GM21717 (cell line): ENCODE measurements at regions not wholly inside any gene's neighbourhood (a gene's known extent, or its start where the extent isn't known, plus 50 kb on each side); places are given as distances from the start of the nearest gene placed in this dataset.
"Not testable (repeated sequence)": the region's sequence is repeated elsewhere in the genome, so short reads cannot be mapped to it uniquely, and the experiment has no call there.

Experiments
- ATAC-seq: cut with Tn5 transposase; IDR thresholded peaks from one replicate; pipeline ENCODE4 v1.9.1; 2021; ENCODE audit warnings: mild to moderate bottlenecking, moderate library complexity; ENCODE audit not compliant: unreplicated experiment

- ATAC-seq: no peak
Measured at GRCh38 chr3:158882445-158882844, 80.6 kb downstream of the MFSD1 start.

GRCh38 chr3:158896729-158897128 lies 94.9 kb downstream of the MFSD1 start:
- no peak for ATAC-seq

- no peak for ATAC-seq
Measured at GRCh38 chr3:158906749-158907148, 104.9 kb downstream of the MFSD1 start.

DNA sequence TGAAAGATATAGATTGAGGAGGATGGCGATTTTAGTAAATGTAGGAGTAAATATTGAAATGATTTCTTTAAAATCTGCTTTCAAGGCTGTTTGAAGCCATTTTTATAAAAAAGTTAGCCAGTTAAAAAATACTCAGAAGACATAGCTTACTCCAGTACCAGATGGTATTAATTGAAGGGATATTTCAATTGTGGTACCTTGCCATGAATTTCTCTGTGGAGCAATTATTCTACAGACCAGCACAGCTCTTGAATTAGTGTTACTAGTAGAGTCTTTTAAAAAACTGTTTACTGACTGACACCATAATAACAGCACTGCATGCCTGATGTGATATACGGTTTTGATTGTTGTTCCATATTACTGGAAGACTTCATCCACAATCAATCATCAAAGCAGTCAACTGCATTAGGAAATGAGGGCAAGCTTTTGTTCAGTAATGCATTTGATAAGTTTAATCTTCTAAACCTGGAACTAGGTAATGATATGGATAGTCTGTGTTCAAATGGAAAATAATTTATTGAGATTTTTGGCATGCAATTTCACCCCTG lies 106.4 kb downstream of the MFSD1 start:
- no peak for ATAC-seq

GRCh38 chr3:158909870-158910269 lies 108.0 kb downstream of the MFSD1 start:
- ATAC-seq: no peak

DNA sequence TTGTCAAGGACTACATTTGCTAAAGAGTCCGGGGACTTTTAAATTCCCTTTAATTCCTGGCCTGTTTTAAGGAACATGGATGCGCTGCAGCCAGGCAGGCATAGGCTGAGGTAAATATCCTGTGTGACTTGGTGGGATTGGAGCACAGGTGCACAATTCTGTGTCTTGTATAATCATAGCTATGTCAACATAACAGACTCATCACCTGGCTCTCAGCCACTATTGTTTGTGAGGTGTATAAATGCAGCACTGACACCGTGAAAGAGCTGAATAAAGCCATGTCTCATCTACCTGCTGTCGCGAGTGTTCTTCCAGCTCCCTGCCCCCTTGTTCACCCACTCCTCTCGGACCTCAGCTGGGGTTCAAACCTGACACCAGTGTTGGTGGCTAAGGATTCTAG lies 109.7 kb downstream of the MFSD1 start:
- ATAC-seq: no peak

DNA sequence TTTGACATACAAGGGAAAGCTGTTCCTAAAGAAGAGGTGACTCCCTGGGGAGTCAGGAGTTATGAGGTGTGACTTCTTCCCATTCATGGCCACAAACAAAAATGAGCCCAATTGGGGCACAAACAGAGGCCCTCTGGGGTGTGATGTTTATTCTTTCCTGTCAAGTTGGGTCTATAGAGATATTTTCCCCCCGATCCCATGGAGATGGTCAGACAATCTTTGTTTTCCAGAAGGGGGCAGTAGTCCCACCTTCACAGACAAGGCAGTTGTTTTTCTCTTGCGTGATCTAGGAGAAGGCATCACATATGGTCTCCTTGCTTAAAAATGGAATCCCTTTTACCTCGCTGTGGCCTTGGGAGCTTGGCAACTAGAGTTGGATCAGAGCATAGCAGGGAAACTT lies 110.3 kb downstream of the MFSD1 start:
- no peak for ATAC-seq

DNA sequence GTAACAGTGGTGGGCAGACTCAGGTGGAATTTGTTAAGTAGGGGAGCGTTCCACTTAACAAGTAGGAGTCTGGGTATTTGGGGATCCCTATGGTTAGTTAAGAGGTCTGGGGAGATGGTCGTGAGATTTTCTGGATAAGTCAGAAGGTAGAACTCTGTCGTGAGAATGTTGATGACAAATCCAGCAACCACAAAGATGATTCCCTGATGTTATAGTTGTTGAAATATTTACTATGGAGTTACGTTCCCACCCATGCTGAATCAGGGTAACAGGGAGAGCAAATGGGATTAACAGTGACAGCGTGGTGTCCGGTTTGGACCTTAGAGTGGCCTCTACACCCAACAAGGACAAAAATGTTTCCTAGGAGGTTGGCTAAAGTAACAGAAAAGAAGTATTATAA lies 110.8 kb downstream of the MFSD1 start:
- ATAC-seq: no peak

DNA sequence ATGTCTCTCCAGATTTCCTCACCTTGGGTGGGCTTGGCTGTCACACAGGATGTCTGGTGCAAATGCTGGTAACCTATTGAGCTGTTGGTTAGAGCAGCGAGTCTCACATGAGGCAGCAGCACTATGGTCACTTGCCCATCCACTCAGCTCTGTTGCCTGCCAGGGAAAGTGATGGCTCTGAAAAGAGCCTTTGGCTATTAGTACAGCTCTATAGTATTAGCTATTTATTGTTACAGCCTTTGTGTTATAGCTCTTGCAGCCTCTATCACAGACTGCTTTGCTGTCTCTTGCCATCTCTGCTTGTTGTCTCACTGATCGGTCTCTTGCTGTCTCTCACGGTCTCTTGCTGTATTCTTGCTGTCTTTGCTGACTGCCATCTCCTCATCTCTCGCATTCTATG lies 114.3 kb downstream of the MFSD1 start:
- no peak for ATAC-seq

GRCh38 chr3:158918008-158918407 lies 116.2 kb downstream of the MFSD1 start:
- ATAC-seq: peak; percentile 85

- no peak for ATAC-seq
Measured at GRCh38 chr3:158918451-158918850, 116.6 kb downstream of the MFSD1 start.

DNA sequence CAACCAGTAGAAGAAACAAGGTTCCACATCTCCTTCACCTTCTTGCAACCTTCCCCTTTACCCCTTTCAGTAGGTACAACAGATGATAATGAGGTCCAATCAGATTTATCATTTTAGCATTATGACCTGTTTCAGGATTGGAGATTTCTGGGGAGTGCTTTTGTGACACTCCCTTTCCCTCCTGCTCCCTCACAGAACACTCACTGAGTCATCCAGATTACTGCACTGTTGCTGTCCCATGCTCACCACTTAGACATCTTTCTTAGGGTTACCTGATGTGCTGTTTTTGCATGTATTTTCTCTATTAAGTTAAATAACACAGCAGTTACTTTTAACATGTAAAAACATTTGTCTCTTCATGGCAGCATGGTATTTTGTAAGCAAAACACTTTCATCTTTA lies 118.5 kb downstream of the MFSD1 start:
- ATAC-seq: no peak

DNA sequence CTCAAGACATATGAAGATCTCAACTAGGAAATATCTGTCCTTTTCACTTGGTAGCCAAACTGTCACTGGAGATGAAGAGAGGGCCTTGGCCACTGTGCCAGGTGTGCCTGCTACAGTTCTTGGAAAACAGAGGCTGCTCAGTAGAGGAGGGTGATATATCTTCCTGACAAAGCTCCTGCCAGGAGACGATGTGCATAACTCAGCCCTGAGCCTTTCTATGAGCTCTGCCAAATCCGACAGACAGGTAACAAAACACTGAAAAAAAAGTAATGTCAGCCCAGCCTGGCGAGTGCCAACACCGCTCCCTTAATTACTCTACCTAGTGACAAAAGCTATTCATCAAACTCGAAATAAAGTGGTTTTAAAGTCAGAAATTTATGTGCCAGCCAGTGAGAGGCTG lies 123.2 kb downstream of the MFSD1 start:
- ATAC-seq: no peak

GRCh38 chr3:158925828-158926494 lies 124.1 kb downstream of the MFSD1 start:
- no peak for ATAC-seq

DNA sequence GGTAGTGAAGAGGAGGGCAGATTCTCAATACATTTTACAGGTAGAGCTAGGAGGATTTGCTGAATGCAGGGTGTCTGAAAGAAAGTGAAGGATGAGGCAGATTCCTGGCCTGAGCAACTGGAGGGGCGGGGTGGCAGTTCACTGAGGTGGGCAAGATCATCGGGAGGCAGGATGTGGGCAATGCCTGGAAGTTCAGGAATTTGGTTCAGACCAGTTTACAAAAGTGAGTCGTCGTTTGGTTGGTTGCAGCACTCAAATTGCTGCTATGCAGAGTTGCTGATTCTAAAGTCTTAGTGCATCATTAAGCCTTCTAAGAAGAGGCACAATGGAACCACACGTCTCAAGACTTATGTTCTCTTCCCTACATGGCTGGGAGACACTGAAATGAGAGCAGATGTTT lies 134.0 kb downstream of the MFSD1 start:
- no peak for ATAC-seq

- no peak for ATAC-seq
Measured at GRCh38 chr3:158936530-158937113, 134.8 kb downstream of the MFSD1 start.

- no peak for ATAC-seq
Measured at GRCh38 chr3:158950178-158950901, 148.5 kb downstream of the MFSD1 start.

- no peak for ATAC-seq
Measured at GRCh38 chr3:158953131-158953530, 151.3 kb downstream of the MFSD1 start.

- no peak for ATAC-seq
Measured at GRCh38 chr3:158954420-158954819, 152.6 kb downstream of the MFSD1 start.

GRCh38 chr3:158957777-158958176 lies 155.9 kb downstream of the MFSD1 start:
- ATAC-seq: not testable (repeated sequence)

GRCh38 chr3:158958873-158959272 lies 157.0 kb downstream of the MFSD1 start:
- no peak for ATAC-seq

DNA sequence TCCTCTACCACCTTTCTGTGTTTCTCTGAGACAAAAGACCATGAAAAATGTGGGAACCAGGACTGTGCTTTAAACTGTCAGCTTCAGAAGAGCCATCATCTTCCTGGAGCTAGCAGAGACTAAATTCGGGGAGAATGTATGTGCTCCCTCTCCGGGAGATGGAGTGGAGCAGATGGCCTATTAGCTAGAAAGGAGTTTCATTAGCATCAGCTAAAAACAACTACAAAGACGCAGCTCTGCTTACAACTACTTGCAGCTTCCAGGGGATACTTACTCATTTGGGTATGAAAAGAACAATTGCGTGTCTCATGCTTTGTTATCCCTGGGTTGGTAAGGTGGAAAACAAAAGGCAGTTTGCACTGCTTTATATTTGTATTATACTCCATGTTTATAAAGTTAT lies 159.6 kb downstream of the MFSD1 start:
- no peak for ATAC-seq
